ENCODE measurements at regions not wholly inside any gene's neighbourhood (a gene's known extent, or its start where the extent isn't known, plus 50 kb on each side); places are given as distances from the start of the nearest gene placed in this dataset.

DNA sequence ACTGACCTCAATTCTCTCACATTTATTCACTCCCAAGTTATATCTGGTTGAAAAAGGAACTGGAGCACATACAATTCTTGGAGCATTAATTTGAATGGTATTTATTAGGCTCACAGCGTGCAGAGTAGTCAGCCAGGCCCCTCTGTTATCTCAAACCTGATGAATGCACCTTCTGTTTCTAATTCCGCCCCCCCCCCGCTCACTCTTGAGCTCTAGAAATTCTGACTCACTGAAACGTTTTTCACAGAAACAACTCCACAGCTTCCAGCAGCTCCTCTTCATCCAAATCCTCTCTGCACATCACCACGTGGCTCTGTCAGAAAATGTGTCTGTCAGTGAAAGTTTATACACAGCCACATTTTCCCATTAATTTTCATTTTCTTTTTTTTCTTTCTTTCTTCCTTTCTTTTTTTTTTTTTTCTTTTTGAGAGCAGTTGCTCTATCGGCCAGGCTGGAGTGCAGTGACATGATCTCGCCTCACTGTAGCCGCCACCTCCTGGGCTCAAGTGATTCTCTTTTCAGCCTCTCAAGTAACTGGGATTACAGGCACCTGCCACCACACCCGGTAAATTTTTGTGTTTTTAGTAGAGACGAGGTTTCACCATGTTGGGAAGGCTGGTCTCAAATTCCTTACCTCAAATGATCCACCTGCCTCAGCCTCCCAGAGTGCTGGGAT, 109.4 kb downstream of the TBXT start:
- TF ChIP-seq, protein P1, sequence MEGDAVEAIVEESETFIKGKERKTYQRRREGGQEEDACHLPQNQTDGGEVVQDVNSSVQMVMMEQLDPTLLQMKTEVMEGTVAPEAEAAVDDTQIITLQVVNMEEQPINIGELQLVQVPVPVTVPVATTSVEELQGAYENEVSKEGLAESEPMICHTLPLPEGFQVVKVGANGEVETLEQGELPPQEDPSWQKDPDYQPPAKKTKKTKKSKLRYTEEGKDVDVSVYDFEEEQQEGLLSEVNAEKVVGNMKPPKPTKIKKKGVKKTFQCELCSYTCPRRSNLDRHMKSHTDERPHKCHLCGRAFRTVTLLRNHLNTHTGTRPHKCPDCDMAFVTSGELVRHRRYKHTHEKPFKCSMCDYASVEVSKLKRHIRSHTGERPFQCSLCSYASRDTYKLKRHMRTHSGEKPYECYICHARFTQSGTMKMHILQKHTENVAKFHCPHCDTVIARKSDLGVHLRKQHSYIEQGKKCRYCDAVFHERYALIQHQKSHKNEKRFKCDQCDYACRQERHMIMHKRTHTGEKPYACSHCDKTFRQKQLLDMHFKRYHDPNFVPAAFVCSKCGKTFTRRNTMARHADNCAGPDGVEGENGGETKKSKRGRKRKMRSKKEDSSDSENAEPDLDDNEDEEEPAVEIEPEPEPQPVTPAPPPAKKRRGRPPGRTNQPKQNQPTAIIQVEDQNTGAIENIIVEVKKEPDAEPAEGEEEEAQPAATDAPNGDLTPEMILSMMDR (IDR thresholded peaks at IDR 0.05): no peak
- no peak for TF ChIP-seq AR (CRISPR knock-in tag; IDR thresholded peaks at IDR 0.05)
- no peak for TF ChIP-seq KAT7 (CRISPR knock-in tag; IDR thresholded peaks at IDR 0.05; ENCODE audit: borderline replicate concordance)
- no peak for TF ChIP-seq USF1 (CRISPR knock-in tag; IDR thresholded peaks at IDR 0.05)
- TF ChIP-seq, protein P2, sequence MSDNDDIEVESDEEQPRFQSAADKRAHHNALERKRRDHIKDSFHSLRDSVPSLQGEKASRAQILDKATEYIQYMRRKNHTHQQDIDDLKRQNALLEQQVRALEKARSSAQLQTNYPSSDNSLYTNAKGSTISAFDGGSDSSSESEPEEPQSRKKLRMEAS (CRISPR knock-in tag; IDR thresholded peaks at IDR 0.05): no peak
- no peak for TF ChIP-seq NFATC4 (CRISPR knock-in tag; IDR thresholded peaks at IDR 0.05)
- no peak for TF ChIP-seq ATF1 (CRISPR knock-in tag; IDR thresholded peaks at IDR 0.05)
- TF ChIP-seq, protein P3, sequence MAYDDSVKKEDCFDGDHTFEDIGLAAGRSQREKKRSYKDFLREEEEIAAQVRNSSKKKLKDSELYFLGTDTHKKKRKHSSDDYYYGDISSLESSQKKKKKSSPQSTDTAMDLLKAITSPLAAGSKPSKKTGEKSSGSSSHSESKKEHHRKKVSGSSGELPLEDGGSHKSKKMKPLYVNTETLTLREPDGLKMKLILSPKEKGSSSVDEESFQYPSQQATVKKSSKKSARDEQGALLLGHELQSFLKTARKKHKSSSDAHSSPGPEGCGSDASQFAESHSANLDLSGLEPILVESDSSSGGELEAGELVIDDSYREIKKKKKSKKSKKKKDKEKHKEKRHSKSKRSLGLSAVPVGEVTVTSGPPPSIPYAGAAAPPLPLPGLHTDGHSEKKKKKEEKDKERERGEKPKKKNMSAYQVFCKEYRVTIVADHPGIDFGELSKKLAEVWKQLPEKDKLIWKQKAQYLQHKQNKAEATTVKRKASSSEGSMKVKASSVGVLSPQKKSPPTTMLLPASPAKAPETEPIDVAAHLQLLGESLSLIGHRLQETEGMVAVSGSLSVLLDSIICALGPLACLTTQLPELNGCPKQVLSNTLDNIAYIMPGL (CRISPR knock-in tag; IDR thresholded peaks at IDR 0.05): no peak
- no peak for TF ChIP-seq ZNF121 (CRISPR knock-in tag; IDR thresholded peaks at IDR 0.05)
- no peak for TF ChIP-seq OVOL2 (CRISPR knock-in tag; IDR thresholded peaks at IDR 0.05; ENCODE audit: borderline replicate concordance)
- no peak for TF ChIP-seq ZNF232 (CRISPR knock-in tag; IDR thresholded peaks at IDR 0.05)
